ENCODE measurements at regions not wholly inside any gene's neighbourhood (a gene's known extent, or its start where the extent isn't known, plus 50 kb on each side); places are given as distances from the start of the nearest gene placed in this dataset.

GRCh38 chr18:55866006-55866405 lies 278.0 kb upstream of the TCF4 start:
- no peak overlapping the region for H3K4me3 ChIP-seq (ENCODE audit: low read length in 2 of 2)
- H3K9me3 ChIP-seq (ENCODE audit: control insufficient read depth in 2 of 2, low read length in 2 of 2): no peaks in the 10 kb centered on the region
- H3K9ac ChIP-seq (ENCODE audit: low read length in 2 of 2): no peak overlapping the region
- H3K4me1 ChIP-seq (ENCODE audit: control insufficient read depth, insufficient read depth, low read length): no peaks in the 10 kb centered on the region
- H3K27me3 ChIP-seq (ENCODE audit: control insufficient read depth in 1 of 2, insufficient read depth in 2 of 2, low read length in 2 of 2): no peaks in the 10 kb centered on the region
- no peaks in the 10 kb centered on the region for H3K36me3 ChIP-seq (ENCODE audit: control insufficient read depth in 2 of 2, insufficient read depth in 2 of 2, low read length in 2 of 2)
- no peak overlapping the region for H3K27ac ChIP-seq (ENCODE audit: low read length)

DNA sequence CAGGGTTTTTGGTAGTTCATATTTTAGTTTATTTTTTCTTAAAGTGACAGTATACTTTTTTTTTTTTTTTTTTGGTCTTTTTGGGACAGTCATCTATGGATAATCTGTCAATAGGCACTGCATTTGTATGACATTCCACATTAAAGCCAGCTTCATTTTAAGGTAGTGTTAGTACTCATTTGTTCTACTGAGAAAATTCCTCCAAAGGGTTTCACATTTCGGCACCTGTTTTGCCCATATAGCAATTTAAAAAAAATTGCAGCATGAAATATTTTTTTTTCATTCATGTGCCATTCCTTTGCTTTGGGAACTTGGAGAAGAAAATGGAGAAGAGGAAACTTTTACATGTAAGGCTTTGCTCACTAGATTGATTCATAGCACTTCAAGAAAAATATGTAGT lies 276.3 kb upstream of the TCF4 start:
- Histone ChIP-seq H3K4me3 (ENCODE audit: low read length in 2 of 2) (no peak overlapping the region), H3K9me3 (ENCODE audit: control insufficient read depth in 2 of 2, low read length in 2 of 2) (no peaks in the 10 kb centered on the region), H3K9ac (ENCODE audit: low read length in 2 of 2) (no peak overlapping the region), H3K36me3 (ENCODE audit: control insufficient read depth in 2 of 2, insufficient read depth in 2 of 2, low read length in 2 of 2) (no peaks in the 10 kb centered on the region), H3K27me3 (ENCODE audit: control insufficient read depth in 1 of 2, insufficient read depth in 2 of 2, low read length in 2 of 2) (no peaks in the 10 kb centered on the region), H3K4me1 (ENCODE audit: control insufficient read depth, insufficient read depth, low read length) (no peaks in the 10 kb centered on the region), H3K27ac (ENCODE audit: low read length) (no peak overlapping the region)

DNA sequence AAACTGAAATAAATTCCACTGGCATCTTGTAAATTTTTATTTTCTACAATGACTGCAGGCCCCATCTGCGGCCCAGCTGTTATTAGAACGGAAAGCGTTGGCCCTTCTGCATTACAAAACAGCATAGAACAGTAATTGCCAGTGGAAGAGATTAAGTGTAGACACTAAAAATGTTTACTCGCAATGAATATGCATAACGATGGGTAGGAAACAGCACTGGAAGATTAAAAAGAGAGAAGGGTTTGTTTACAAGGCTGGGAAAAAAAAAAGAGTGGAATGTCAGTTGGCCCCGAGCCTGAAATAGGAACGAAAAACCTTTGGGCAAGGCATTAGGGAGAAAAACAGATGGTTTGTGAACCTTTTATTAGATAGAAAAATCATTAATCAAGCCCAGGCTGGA lies 275.9 kb upstream of the TCF4 start:
- H3K9me3 ChIP-seq (ENCODE audit: control insufficient read depth in 2 of 2, low read length in 2 of 2): no peaks in the 10 kb centered on the region
- H3K4me1 ChIP-seq (ENCODE audit: control insufficient read depth, insufficient read depth, low read length): no peaks in the 10 kb centered on the region
- no peak overlapping the region for H3K27ac ChIP-seq (ENCODE audit: low read length)
- no peak overlapping the region for H3K4me3 ChIP-seq (ENCODE audit: low read length in 2 of 2)
- no peaks in the 10 kb centered on the region for H3K27me3 ChIP-seq (ENCODE audit: control insufficient read depth in 1 of 2, insufficient read depth in 2 of 2, low read length in 2 of 2)
- H3K9ac ChIP-seq (ENCODE audit: low read length in 2 of 2): no peak overlapping the region
- H3K36me3 ChIP-seq (ENCODE audit: control insufficient read depth in 2 of 2, insufficient read depth in 2 of 2, low read length in 2 of 2): no peaks in the 10 kb centered on the region

- Histone ChIP-seq H3K9me3 (ENCODE audit: control insufficient read depth in 2 of 2, low read length in 2 of 2) (no peaks in the 10 kb centered on the region), H3K4me3 (ENCODE audit: low read length in 2 of 2) (no peak overlapping the region), H3K27me3 (ENCODE audit: control insufficient read depth in 1 of 2, insufficient read depth in 2 of 2, low read length in 2 of 2) (no peaks in the 10 kb centered on the region), H3K9ac (ENCODE audit: low read length in 2 of 2) (no peak overlapping the region), H3K27ac (ENCODE audit: low read length) (no peak overlapping the region), H3K36me3 (ENCODE audit: control insufficient read depth in 2 of 2, insufficient read depth in 2 of 2, low read length in 2 of 2) (no peaks in the 10 kb centered on the region), H3K4me1 (ENCODE audit: control insufficient read depth, insufficient read depth, low read length) (no peaks in the 10 kb centered on the region)
Observed at GRCh38 chr18:55863391-55863706, 275.4 kb upstream of the TCF4 start.

GRCh38 chr18:55862693-55863390 lies 274.9 kb upstream of the TCF4 start:
- no peaks in the 10 kb centered on the region for H3K4me1 ChIP-seq (ENCODE audit: control insufficient read depth, insufficient read depth, low read length)
- H3K9ac ChIP-seq (ENCODE audit: low read length in 2 of 2): no peak overlapping the region
- no peaks in the 10 kb centered on the region for H3K9me3 ChIP-seq (ENCODE audit: control insufficient read depth in 2 of 2, low read length in 2 of 2)
- no peak overlapping the region for H3K4me3 ChIP-seq (ENCODE audit: low read length in 2 of 2)
- H3K27me3 ChIP-seq (ENCODE audit: control insufficient read depth in 1 of 2, insufficient read depth in 2 of 2, low read length in 2 of 2): no peaks in the 10 kb centered on the region
- H3K27ac ChIP-seq (ENCODE audit: low read length): no peak overlapping the region
- no peaks in the 10 kb centered on the region for H3K36me3 ChIP-seq (ENCODE audit: control insufficient read depth in 2 of 2, insufficient read depth in 2 of 2, low read length in 2 of 2)

GRCh38 chr18:55861266-55861665 lies 273.3 kb upstream of the TCF4 start:
- H3K27ac ChIP-seq (ENCODE audit: low read length): no peak overlapping the region

DNA sequence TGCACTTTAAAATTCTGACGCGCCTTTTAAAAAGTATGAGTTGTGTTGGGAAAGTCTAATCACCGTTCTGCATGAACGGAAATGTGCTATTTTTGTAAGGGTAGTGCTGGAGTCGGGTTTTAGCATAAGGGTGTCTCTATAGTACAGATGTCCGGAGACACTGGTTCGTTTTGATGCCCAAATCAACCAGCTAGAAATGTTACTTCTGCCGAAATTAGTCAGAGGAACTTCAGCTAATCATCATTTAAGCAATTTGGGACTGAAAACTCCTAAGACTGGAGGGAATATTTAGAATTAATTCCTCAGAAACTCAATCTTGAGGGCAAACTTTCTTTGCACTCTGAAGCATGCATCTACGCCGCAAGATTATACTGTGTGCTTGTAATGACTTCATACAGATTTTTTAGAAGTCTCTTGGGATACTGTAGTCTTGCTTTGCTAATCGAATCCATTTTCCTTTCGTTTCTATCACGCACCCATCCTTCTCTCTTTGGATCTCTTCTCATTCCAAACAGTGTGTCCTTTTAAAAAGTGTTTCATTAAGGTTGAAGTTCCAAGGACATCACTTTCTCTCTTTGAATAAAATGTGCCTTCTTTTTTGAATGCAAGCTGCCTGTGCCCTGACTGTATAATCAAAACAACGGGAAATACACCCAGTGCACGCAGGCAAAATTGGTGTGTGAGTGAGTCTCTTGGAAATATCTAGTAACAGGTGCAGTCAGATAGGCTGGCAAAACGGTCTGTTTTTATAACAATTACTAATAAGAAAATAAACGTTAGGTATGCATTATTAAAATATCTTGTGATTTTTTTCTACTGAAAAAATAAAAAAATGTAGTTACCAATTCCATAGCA lies 270.9 kb upstream of the TCF4 start:
- Histone ChIP-seq H3K9me3 (ENCODE audit: control insufficient read depth in 2 of 2, low read length in 2 of 2) (no peaks in the 10 kb centered on the region), H3K4me1 (ENCODE audit: control insufficient read depth, insufficient read depth, low read length) (no peaks in the 10 kb centered on the region), H3K4me3 (ENCODE audit: low read length in 2 of 2) (no peak overlapping the region), H3K27ac (ENCODE audit: low read length) (no peak overlapping the region), H3K9ac (ENCODE audit: low read length in 2 of 2) (no peak overlapping the region), H3K27me3 (ENCODE audit: control insufficient read depth in 1 of 2, insufficient read depth in 2 of 2, low read length in 2 of 2) (no peaks in the 10 kb centered on the region), H3K36me3 (ENCODE audit: control insufficient read depth in 2 of 2, insufficient read depth in 2 of 2, low read length in 2 of 2) (no peaks in the 10 kb centered on the region)

More at GRCh38 chr18:55861266-55861665, 273.3 kb upstream of the TCF4 start:
- H3K9ac ChIP-seq (ENCODE audit: low read length in 2 of 2): no peak overlapping the region
- H3K9me3 ChIP-seq (ENCODE audit: control insufficient read depth in 2 of 2, low read length in 2 of 2): no peaks in the 10 kb centered on the region
- no peaks in the 10 kb centered on the region for H3K36me3 ChIP-seq (ENCODE audit: control insufficient read depth in 2 of 2, insufficient read depth in 2 of 2, low read length in 2 of 2)
- H3K27me3 ChIP-seq (ENCODE audit: control insufficient read depth in 1 of 2, insufficient read depth in 2 of 2, low read length in 2 of 2): no peaks in the 10 kb centered on the region
- H3K4me3 ChIP-seq (ENCODE audit: low read length in 2 of 2): no peak overlapping the region
- H3K4me1 ChIP-seq (ENCODE audit: control insufficient read depth, insufficient read depth, low read length): no peaks in the 10 kb centered on the region

- H3K36me3 ChIP-seq (ENCODE audit: control insufficient read depth in 2 of 2, insufficient read depth in 2 of 2, low read length in 2 of 2): no peaks in the 10 kb centered on the region
- H3K4me3 ChIP-seq (ENCODE audit: low read length in 2 of 2): no peak overlapping the region
- H3K27me3 ChIP-seq (ENCODE audit: control insufficient read depth in 1 of 2, insufficient read depth in 2 of 2, low read length in 2 of 2): no peaks in the 10 kb centered on the region
- H3K4me1 ChIP-seq (ENCODE audit: control insufficient read depth, insufficient read depth, low read length): no peaks in the 10 kb centered on the region
- no peak overlapping the region for H3K27ac ChIP-seq (ENCODE audit: low read length)
- no peaks in the 10 kb centered on the region for H3K9me3 ChIP-seq (ENCODE audit: control insufficient read depth in 2 of 2, low read length in 2 of 2)
- no peak overlapping the region for H3K9ac ChIP-seq (ENCODE audit: low read length in 2 of 2)
Observed at GRCh38 chr18:55857956-55858355, 270.0 kb upstream of the TCF4 start.

DNA sequence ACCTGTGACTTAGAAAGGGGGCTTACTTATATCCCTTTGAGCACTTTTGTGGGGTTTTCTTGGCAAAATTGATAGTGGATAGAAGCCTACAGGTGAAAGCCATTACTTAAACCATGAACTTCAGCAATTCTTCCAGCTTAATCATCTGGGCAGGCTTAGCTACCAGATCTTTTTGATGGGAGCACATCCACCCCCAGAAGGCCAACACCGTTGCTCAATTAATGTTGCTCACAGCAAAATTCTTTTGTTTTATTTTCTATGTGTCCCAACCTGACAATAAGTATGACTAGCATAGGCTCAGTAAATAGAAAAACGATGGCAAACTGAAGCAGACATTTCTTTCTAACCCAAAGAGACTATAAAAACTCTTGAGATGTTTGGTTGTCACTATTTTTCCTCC lies 269.4 kb upstream of the TCF4 start:
- no peak overlapping the region for H3K4me3 ChIP-seq (ENCODE audit: low read length in 2 of 2)
- no peaks in the 10 kb centered on the region for H3K9me3 ChIP-seq (ENCODE audit: control insufficient read depth in 2 of 2, low read length in 2 of 2)

DNA sequence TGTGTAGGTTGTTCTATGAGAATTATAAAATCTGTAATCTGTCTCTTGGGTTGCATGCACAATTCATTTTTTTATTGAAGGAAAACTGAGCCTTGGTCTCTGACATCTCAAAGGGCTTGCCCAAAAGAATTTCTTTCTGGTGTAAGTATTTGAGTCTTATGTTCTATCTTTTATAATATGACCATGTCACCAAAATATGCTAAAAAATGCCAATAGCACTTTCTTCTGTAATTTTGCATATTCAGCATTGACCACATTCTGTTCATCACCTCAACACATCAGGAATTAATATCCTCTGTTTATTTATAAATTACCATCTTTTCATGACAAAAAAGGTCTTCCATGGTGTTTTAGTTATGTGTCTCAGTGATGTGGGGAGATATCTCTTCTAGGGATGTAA lies 268.7 kb upstream of the TCF4 start:
- Histone ChIP-seq H3K4me3 (ENCODE audit: low read length in 2 of 2) (no peak overlapping the region), H3K4me1 (ENCODE audit: control insufficient read depth, insufficient read depth, low read length) (no peaks in the 10 kb centered on the region), H3K36me3 (ENCODE audit: control insufficient read depth in 2 of 2, insufficient read depth in 2 of 2, low read length in 2 of 2) (no peaks in the 10 kb centered on the region), H3K9me3 (ENCODE audit: control insufficient read depth in 2 of 2, low read length in 2 of 2) (no peaks in the 10 kb centered on the region), H3K27me3 (ENCODE audit: control insufficient read depth in 1 of 2, insufficient read depth in 2 of 2, low read length in 2 of 2) (no peaks in the 10 kb centered on the region), H3K27ac (ENCODE audit: low read length) (no peak overlapping the region), H3K9ac (ENCODE audit: low read length in 2 of 2) (no peak overlapping the region)

More for the DNA sequence above, 269.4 kb upstream of the TCF4 start:
- Histone ChIP-seq H3K27ac (ENCODE audit: low read length) (no peak overlapping the region), H3K36me3 (ENCODE audit: control insufficient read depth in 2 of 2, insufficient read depth in 2 of 2, low read length in 2 of 2) (no peaks in the 10 kb centered on the region), H3K27me3 (ENCODE audit: control insufficient read depth in 1 of 2, insufficient read depth in 2 of 2, low read length in 2 of 2) (no peaks in the 10 kb centered on the region), H3K9ac (ENCODE audit: low read length in 2 of 2) (no peak overlapping the region), H3K4me1 (ENCODE audit: control insufficient read depth, insufficient read depth, low read length) (no peaks in the 10 kb centered on the region)

GRCh38 chr18:55856229-55856628 lies 268.2 kb upstream of the TCF4 start:
- no peak overlapping the region for H3K27ac ChIP-seq (ENCODE audit: low read length)
- H3K4me3 ChIP-seq (ENCODE audit: low read length in 2 of 2): no peak overlapping the region
- H3K27me3 ChIP-seq (ENCODE audit: control insufficient read depth in 1 of 2, insufficient read depth in 2 of 2, low read length in 2 of 2): no peaks in the 10 kb centered on the region
- no peak overlapping the region for H3K9ac ChIP-seq (ENCODE audit: low read length in 2 of 2)
- no peaks in the 10 kb centered on the region for H3K9me3 ChIP-seq (ENCODE audit: control insufficient read depth in 2 of 2, low read length in 2 of 2)
- no peaks in the 10 kb centered on the region for H3K4me1 ChIP-seq (ENCODE audit: control insufficient read depth, insufficient read depth, low read length)
- H3K36me3 ChIP-seq (ENCODE audit: control insufficient read depth in 2 of 2, insufficient read depth in 2 of 2, low read length in 2 of 2): no peaks in the 10 kb centered on the region

Data from stomach smooth muscle (tissue), 2 donors.